Stimulated activated CD4-positive, alpha-beta T cell treated with anti-CD3 and anti-CD28 coated beads, Interleukin-1b, Interleukin-23, amount 100 ng/mL, for 1 hour (primary cell): ENCODE measurements at regions not wholly inside any gene's neighbourhood (a gene's known extent, or its start where the extent isn't known, plus 50 kb on each side); places are given as distances from the start of the nearest gene placed in this dataset.
"Not testable (repeated sequence)": the region's sequence is repeated elsewhere in the genome, so short reads cannot be mapped to it uniquely, and the experiment has no call there.

Experiments used
- DNase-seq, 2 donors: peaks; one replicate each; pipeline ENCODE4 v3.0.0-alpha.2; 2020; ENCODE audit warnings: low read depth in 2 of 2

DNA sequence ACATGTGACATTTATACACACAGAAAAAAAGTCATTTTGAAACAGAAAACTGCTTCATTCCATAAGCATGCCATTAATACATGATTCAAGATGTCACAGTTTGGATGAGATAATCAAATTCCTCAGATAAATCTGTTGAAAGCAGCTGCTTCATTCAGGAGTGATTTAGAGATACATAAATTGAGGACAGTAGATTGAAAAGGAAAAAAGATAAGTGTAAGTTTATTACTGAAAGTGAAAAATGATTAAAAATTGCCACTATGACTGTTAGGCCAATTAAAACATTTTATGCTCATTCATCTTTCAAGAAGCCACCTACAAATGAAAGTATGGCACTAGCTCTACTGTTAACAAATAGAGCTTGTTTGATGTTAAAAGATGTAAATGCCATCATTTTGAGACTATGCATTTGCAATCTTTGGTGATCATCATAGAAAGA is 136.9 kb upstream of the CDK6 start:
- DNase-seq: no peak

- no peak for DNase-seq
These were observed 136.1 kb upstream of the CDK6 start for GRCh38 chr7:92972441-92972840.

DNA sequence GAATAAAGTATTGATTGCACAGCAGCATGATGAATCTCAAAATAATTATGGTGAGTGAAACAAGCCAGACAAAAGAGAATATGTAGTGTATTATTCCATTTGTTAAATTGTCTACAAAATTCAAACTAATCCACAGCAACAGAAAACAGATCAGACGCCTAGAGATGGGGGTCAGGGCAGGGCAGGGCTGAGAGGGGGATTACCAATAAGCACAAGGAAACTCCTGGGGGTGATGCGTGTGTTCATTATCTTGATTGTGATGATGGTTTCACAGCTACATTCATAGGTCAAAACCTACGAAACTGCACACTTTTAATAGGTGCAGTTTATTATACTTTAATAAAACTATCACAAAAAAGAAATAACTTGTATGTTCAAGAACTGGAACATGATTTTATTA is 132.7 kb upstream of the CDK6 start:
- no peak for DNase-seq

DNA sequence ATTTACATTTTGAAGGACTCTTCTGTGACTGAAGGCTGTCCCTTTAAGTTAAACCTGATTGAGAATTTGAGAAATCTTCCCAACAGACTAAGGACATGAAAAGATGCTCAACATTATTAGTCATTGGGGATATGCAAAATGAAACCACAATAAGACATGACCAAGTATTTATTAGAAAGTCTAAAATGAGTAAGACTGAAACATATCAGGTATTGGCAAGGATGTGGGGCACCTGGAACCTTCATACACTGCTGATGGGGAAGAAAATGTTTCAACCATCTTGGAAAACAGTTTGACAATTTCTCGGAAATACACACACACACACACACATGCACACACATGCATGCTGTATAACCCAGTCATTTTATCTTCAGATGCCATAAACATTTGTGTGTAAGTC is 132.1 kb upstream of the CDK6 start:
- no peak for DNase-seq

- no peak for DNase-seq
These were observed 130.9 kb upstream of the CDK6 start for GRCh38 chr7:92967238-92967637.

DNA sequence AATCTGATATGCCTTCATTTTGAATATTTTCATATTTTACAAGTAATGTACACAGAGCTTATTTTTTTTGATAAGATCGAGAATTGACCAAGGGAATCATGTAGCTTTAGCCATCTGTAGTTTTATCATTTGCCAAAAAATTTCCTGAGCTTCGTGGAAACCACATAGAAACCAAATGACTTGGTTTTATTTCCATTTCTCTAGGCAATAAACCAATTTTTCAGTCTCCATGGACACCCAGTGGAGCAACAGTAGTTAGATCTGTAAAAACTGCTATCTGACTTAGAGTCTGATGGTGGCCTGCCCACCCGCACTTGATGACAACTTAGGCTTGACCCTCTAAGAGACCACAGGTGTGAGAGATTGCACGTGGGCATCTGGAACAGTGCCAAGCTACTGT is 127.8 kb upstream of the CDK6 start:
- DNase-seq: no peak

DNA sequence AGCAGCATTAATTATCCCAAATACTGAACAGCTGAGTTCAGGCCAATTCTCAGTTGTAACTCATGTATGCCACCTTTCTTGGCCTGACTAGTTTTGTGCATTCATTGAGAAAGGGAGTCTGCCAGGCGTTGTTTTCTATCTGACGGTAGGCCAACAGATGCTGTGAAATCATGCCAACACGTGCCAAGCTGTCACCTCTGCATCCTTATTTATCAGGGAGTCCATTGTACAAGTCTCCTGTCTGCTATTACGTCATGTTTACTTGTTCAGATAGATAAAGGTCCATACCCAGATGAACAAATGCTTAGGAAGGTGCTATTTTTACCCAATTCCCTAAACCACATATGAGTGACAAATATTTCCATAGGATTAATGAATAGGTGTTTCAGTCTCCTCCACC is 127.2 kb upstream of the CDK6 start:
- DNase-seq: no peak

GRCh38 chr7:92961961-92962360 is 125.6 kb upstream of the CDK6 start:
- no peak for DNase-seq

- DNase-seq: no peak
These were observed 120.2 kb upstream of the CDK6 start for GRCh38 chr7:92956575-92956974.

DNA sequence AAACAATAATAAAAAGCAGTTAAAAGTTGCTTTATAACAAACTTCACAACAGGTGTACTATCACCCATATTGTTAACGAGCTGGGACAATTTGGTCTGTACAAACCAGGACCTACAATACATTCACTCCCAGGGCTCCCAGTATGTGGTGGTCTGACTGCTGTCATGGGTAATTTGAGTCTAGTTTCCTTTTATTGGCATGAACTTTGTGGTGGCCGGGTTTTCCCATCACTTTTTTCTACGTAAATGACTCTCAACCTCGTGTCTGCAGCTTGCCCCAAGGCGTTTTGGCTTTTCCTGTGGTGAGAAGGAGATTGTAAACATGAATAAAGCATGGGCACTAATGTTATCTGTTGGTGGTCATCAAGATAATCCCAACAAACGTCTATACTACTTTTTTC is 118.7 kb upstream of the CDK6 start:
- DNase-seq: no peak

DNA sequence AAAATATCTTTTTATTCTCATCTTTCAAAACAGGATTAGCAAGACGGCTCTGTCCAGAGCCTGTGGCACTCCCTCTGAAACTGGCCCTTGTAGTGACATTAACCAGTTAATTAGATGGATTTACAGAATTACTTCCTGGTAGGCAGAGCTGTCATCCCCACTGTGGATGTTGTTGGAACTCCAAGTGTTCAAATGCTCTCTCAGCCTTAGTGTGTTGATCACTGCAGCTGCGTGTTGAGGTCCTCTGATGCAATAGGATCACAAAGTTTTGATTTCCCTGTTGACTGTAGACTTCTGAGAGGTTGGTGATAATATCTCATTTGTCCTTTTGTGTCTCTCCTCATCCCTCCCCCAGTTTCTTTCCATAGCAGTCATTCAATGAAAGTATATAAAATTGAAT is 117.3 kb upstream of the CDK6 start:
- DNase-seq: no peak

DNA sequence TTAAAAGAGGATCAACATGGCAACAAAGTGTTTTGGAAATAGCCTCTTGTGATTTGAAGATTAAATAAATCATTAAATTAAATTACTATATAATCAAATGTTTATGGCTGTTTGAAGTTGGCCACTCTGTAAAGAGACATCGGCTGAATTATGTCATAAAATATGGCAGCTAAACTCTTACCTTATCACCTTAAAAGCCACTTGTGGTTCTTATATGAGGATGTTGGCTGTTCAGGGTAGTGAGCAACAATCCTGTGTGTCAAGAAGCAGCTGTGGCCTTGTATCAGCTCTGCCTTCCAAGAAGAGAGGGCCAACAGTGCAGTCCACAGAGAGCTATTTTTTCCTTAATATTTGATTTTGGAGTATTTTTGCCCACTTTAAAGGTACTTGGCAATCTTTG is 113.4 kb upstream of the CDK6 start:
- no peak for DNase-seq

GRCh38 chr7:92945840-92946239 is 109.5 kb upstream of the CDK6 start:
- no peak for DNase-seq

- no peak for DNase-seq
These were observed 108.3 kb upstream of the CDK6 start for GRCh38 chr7:92944633-92945032.

DNA sequence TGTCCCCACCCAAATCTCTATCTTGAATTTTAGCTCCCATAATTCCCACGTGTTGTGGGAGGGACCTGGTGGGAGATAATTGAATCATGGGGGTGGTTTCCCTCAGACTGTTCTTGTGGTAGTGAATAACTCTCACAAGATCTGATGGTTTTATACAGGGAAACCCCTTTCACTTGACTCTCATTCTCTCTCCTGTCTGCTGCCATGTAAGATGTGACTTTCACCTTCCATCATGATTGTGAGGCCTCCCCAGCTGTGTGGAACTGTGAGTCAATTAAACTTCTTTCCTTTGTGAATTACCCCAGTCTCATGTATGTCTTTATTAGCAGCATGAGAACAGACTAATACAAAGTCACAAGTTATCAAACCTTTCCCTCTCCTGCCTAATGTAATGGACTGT is 106.3 kb upstream of the CDK6 start:
- DNase-seq: not testable (repeated sequence)

- no peak for DNase-seq
These were observed 103.4 kb upstream of the CDK6 start for GRCh38 chr7:92939666-92940360.

DNA sequence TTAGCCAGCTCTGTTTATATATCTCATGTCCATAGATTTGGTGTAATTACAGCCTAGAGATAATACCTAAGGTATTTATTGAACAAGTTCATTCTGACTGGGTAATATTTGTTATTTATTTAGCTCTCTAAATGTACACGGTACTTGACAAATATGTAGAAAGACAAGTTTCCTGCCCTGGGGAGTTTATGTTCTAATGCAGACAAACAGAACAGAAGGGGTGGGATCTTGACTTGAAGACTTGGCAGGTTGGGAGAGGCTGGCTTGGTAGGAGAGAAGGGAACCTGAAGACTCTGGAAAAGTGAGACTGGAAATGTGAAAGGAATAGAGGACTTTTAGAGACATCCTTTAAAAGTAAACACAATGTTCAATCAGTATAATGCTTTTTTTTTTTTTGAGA is 97.7 kb upstream of the CDK6 start:
- DNase-seq: no peak

GRCh38 chr7:92932450-92932849 is 96.1 kb upstream of the CDK6 start:
- no peak for DNase-seq

- no peak for DNase-seq
These were observed 94.0 kb upstream of the CDK6 start for GRCh38 chr7:92930404-92930803.

DNA sequence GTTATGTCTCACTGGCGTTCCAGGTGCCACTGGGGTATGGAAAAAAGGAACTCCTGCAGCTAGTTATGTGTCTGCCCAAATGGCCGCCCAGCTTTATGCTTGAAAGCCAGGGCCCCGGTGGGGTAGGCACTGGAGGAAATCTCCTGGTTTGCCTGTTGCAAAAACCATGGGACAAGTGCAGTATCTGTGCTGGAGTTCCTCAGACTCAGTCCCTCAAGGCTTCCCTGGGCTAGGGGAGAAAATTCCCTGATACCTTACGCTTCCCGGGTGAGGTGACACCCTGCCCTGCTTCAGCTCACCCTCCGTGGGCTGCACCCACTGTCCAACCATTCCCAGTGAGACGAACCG is 90.3 kb upstream of the CDK6 start:
- no peak for DNase-seq

- DNase-seq: no peak
These were observed 89.7 kb upstream of the CDK6 start for GRCh38 chr7:92925876-92926696.

- DNase-seq: no peak
These were observed 88.4 kb upstream of the CDK6 start for GRCh38 chr7:92924800-92925199.

DNA sequence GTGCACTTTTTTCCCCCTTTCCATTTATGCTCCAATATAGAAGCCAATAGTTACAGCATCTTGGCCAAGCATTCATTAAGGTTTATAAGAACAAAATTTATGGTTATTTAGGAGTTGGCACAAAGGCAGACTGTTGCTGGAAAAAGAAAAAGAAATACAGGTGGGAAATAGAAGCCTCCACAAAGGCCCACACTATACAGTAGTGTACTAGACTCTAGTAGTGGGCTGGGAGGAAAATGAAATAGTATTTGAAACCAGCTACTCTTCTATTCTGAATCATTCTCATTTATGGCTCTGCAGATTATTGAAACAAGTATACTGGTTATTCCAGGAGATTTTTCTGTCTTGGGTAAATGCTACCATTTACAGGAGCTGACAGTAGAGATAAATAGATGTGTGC is 80.9 kb upstream of the CDK6 start:
- DNase-seq: no peak
